CD4-positive, alpha-beta T cell treated with Interleukin-10 for 1 hour (primary cell): ENCODE measurements at regions not wholly inside any gene's neighbourhood (a gene's known extent, or its start where the extent isn't known, plus 50 kb on each side); places are given as distances from the start of the nearest gene placed in this dataset.

ENCODE experiments used
- DNase-seq: peaks from one replicate; pipeline ENCODE4 v3.0.0-alpha.2; 2020

GRCh38 chr11:32161293-32161692 lies 70.4 kb downstream of the RCN1 start:
- DNase-seq, result no peak

GRCh38 chr11:32162351-32162750 lies 71.5 kb downstream of the RCN1 start:
- no peak for DNase-seq

- DNase-seq, result no peak
Measured at GRCh38 chr11:32162906-32163305, 72.0 kb downstream of the RCN1 start.

GRCh38 chr11:32163557-32163956 lies 72.7 kb downstream of the RCN1 start:
- no peak for DNase-seq

GRCh38 chr11:32164836-32165235 lies 74.0 kb downstream of the RCN1 start:
- no peak for DNase-seq

- no peak for DNase-seq
Measured at GRCh38 chr11:32168924-32169323, 78.0 kb downstream of the RCN1 start.

GRCh38 chr11:32171445-32171844 lies 80.6 kb downstream of the RCN1 start:
- DNase-seq, result no peak

GRCh38 chr11:32172041-32172847 lies 81.4 kb downstream of the RCN1 start:
- DNase-seq, result no peak

GRCh38 chr11:32172848-32173834 lies 82.3 kb downstream of the RCN1 start:
- no peak for DNase-seq

GRCh38 chr11:32173977-32174376 lies 83.1 kb downstream of the RCN1 start:
- no peak for DNase-seq

GRCh38 chr11:32176223-32176934 lies 85.5 kb downstream of the RCN1 start:
- peak; percentile 84 for DNase-seq

- DNase-seq, result no peak
Measured at GRCh38 chr11:32178692-32179091, 87.8 kb downstream of the RCN1 start.

- no peak for DNase-seq
Measured at GRCh38 chr11:32183512-32183911, 92.6 kb downstream of the RCN1 start.

- DNase-seq, result no peak
Measured at GRCh38 chr11:32184041-32184722, 93.3 kb downstream of the RCN1 start.

- no peak for DNase-seq
Measured at GRCh38 chr11:32184723-32185376, 94.0 kb downstream of the RCN1 start.

- DNase-seq, result no peak
Measured at GRCh38 chr11:32186118-32186517, 95.2 kb downstream of the RCN1 start.

- DNase-seq, result no peak
Measured at GRCh38 chr11:32187111-32187510, 96.2 kb downstream of the RCN1 start.

GRCh38 chr11:32188785-32189184 lies 97.9 kb downstream of the RCN1 start:
- no peak for DNase-seq

- DNase-seq, result no peak
Measured at GRCh38 chr11:32196137-32196536, 105.3 kb downstream of the RCN1 start.

- no peak for DNase-seq
Measured at GRCh38 chr11:32198053-32198452, 107.2 kb downstream of the RCN1 start.

- DNase-seq, result no peak
Measured at GRCh38 chr11:32200136-32200847, 109.4 kb downstream of the RCN1 start.
